ENCODE measurements at regions not wholly inside any gene's neighbourhood (a gene's known extent, or its start where the extent isn't known, plus 50 kb on each side); places are given as distances from the start of the nearest gene placed in this dataset.

DNA sequence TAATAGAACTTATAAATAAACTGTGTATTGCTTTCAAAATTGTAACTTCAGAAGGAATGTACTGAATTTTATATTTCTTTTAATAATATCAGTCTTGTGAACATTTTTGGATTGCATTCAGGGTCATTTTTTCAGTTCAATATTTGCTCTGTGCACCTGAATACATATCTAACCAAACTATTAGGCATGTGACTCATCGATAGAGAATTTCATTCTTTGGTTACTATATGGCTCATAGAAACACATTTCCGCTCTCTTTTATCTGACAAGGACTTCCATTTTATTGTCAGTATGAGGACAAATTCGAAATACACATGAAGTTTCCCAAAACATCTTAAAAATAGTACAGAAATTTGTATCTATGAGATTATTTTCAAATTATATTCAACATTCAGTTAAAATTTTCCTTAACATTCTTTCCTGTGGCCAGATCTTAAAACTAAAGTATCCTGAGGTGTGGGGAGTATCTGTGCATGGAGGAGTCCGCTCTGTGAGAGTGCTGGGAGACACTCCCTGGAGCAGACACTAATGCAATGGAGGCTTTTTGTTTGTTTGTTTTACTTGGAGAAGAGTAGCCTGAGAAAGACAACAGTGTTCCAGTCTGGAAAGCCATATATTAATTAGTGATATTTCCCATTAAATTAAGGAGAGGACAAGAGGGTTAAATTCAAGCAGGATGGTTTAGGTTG is 483.6 kb downstream of the PCDH20 start:
- TF ChIP-seq JAZF1 (CRISPR knock-in tag; IDR thresholded peaks at IDR 0.05): no peak
- TF ChIP-seq, protein P1, sequence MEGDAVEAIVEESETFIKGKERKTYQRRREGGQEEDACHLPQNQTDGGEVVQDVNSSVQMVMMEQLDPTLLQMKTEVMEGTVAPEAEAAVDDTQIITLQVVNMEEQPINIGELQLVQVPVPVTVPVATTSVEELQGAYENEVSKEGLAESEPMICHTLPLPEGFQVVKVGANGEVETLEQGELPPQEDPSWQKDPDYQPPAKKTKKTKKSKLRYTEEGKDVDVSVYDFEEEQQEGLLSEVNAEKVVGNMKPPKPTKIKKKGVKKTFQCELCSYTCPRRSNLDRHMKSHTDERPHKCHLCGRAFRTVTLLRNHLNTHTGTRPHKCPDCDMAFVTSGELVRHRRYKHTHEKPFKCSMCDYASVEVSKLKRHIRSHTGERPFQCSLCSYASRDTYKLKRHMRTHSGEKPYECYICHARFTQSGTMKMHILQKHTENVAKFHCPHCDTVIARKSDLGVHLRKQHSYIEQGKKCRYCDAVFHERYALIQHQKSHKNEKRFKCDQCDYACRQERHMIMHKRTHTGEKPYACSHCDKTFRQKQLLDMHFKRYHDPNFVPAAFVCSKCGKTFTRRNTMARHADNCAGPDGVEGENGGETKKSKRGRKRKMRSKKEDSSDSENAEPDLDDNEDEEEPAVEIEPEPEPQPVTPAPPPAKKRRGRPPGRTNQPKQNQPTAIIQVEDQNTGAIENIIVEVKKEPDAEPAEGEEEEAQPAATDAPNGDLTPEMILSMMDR (IDR thresholded peaks at IDR 0.05): no peak
- TF ChIP-seq, protein P2, sequence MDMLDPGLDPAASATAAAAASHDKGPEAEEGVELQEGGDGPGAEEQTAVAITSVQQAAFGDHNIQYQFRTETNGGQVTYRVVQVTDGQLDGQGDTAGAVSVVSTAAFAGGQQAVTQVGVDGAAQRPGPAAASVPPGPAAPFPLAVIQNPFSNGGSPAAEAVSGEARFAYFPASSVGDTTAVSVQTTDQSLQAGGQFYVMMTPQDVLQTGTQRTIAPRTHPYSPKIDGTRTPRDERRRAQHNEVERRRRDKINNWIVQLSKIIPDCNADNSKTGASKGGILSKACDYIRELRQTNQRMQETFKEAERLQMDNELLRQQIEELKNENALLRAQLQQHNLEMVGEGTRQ (CRISPR knock-in tag; IDR thresholded peaks at IDR 0.05): no peak
- no peak for TF ChIP-seq FOXP1 (CRISPR knock-in tag; IDR thresholded peaks at IDR 0.05; ENCODE audit: borderline replicate concordance)
- TF ChIP-seq RORB (CRISPR knock-in tag; IDR thresholded peaks at IDR 0.05): no peak
- TF ChIP-seq, protein P3, sequence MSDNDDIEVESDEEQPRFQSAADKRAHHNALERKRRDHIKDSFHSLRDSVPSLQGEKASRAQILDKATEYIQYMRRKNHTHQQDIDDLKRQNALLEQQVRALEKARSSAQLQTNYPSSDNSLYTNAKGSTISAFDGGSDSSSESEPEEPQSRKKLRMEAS (CRISPR knock-in tag; IDR thresholded peaks at IDR 0.05): no peak
- TF ChIP-seq, protein P4, sequence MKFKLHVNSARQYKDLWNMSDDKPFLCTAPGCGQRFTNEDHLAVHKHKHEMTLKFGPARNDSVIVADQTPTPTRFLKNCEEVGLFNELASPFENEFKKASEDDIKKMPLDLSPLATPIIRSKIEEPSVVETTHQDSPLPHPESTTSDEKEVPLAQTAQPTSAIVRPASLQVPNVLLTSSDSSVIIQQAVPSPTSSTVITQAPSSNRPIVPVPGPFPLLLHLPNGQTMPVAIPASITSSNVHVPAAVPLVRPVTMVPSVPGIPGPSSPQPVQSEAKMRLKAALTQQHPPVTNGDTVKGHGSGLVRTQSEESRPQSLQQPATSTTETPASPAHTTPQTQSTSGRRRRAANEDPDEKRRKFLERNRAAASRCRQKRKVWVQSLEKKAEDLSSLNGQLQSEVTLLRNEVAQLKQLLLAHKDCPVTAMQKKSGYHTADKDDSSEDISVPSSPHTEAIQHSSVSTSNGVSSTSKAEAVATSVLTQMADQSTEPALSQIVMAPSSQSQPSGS (CRISPR knock-in tag; IDR thresholded peaks at IDR 0.05; ENCODE audit: borderline replicate concordance, low read depth): no peak
- no peak for TF ChIP-seq NR1H2 (CRISPR knock-in tag; IDR thresholded peaks at IDR 0.05)
- no peak for TF ChIP-seq ETV6 (CRISPR knock-in tag; IDR thresholded peaks at IDR 0.05)
- TF ChIP-seq NR2C2 (CRISPR knock-in tag; IDR thresholded peaks at IDR 0.05): no peak
- TF ChIP-seq, protein P5, sequence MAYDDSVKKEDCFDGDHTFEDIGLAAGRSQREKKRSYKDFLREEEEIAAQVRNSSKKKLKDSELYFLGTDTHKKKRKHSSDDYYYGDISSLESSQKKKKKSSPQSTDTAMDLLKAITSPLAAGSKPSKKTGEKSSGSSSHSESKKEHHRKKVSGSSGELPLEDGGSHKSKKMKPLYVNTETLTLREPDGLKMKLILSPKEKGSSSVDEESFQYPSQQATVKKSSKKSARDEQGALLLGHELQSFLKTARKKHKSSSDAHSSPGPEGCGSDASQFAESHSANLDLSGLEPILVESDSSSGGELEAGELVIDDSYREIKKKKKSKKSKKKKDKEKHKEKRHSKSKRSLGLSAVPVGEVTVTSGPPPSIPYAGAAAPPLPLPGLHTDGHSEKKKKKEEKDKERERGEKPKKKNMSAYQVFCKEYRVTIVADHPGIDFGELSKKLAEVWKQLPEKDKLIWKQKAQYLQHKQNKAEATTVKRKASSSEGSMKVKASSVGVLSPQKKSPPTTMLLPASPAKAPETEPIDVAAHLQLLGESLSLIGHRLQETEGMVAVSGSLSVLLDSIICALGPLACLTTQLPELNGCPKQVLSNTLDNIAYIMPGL (CRISPR knock-in tag; IDR thresholded peaks at IDR 0.05): no peak
- TF ChIP-seq, protein P6, sequence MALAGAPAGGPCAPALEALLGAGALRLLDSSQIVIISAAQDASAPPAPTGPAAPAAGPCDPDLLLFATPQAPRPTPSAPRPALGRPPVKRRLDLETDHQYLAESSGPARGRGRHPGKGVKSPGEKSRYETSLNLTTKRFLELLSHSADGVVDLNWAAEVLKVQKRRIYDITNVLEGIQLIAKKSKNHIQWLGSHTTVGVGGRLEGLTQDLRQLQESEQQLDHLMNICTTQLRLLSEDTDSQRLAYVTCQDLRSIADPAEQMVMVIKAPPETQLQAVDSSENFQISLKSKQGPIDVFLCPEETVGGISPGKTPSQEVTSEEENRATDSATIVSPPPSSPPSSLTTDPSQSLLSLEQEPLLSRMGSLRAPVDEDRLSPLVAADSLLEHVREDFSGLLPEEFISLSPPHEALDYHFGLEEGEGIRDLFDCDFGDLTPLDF (CRISPR knock-in tag; IDR thresholded peaks at IDR 0.05): no peak
- TF ChIP-seq, protein P7, sequence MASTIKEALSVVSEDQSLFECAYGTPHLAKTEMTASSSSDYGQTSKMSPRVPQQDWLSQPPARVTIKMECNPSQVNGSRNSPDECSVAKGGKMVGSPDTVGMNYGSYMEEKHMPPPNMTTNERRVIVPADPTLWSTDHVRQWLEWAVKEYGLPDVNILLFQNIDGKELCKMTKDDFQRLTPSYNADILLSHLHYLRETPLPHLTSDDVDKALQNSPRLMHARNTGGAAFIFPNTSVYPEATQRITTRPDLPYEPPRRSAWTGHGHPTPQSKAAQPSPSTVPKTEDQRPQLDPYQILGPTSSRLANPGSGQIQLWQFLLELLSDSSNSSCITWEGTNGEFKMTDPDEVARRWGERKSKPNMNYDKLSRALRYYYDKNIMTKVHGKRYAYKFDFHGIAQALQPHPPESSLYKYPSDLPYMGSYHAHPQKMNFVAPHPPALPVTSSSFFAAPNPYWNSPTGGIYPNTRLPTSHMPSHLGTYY (CRISPR knock-in tag; IDR thresholded peaks at IDR 0.05): no peak

All from WTC11 (cell line).